GM23338 (cell line): ENCODE measurements at regions not wholly inside any gene's neighbourhood (a gene's known extent, or its start where the extent isn't known, plus 50 kb on each side); places are given as distances from the start of the nearest gene placed in this dataset.

Experiments used
- ATAC-seq: fragments of 200-7000 bp; cut with Tn5 transposase; 3 replicates; pipeline ENCODE4 v1.9.1; 2020
- DNase-seq: peaks from one replicate; pipeline ENCODE4 v3.0.0-alpha.2; 2015; ENCODE audit warnings: low spot score
- H2AFZ ChIP-seq: fragments of 200-600 bp; sonication (generic); 2 replicates; pipeline ENCODE4 v1.8.0; 2016; ENCODE audit warnings: antibody characterized with exemption, mild to moderate bottlenecking, moderate library complexity
- H3F3A ChIP-seq: fragments of 200-600 bp; sonication (generic); replicated peaks from 2 replicates; pipeline ENCODE4 v1.8.0; 2017; ENCODE audit warnings: antibody characterized with exemption, mixed run types, low read depth
- H3K27ac ChIP-seq: fragments of 200-600 bp; sonication (generic); 2 replicates; pipeline ENCODE4 v1.6.1; 2016; ENCODE audit warnings: low read depth
- H3K27me3 ChIP-seq: fragments of 200-600 bp; sonication (generic); 2 replicates; pipeline ENCODE4 v1.8.0; 2016; ENCODE audit warnings: mild to moderate bottlenecking, mixed run types, moderate library complexity; ENCODE audit not compliant: insufficient read depth
- H3K36me3 ChIP-seq: fragments of 200-600 bp; sonication (generic); 2 replicates; pipeline ENCODE4 v1.8.0; 2016; ENCODE audit warnings: mild to moderate bottlenecking; ENCODE audit not compliant: insufficient read depth
- H3K4me1 ChIP-seq: fragments of 200-600 bp; sonication (generic); 2 replicates; pipeline ENCODE4 v1.8.0; 2016; ENCODE audit warnings: mild to moderate bottlenecking, moderate library complexity; ENCODE audit not compliant: insufficient read depth
- H3K4me2 ChIP-seq: fragments of 200-600 bp; sonication (generic); 2 replicates; pipeline ENCODE4 v1.7.1; 2017; ENCODE audit warnings: mixed run types
- H3K4me3 ChIP-seq: fragments of 200-600 bp; sonication (generic); 2 replicates; pipeline ENCODE4 v1.6.1; 2016; ENCODE audit warnings: mixed run types
- H3K79me2 ChIP-seq: fragments of 200-600 bp; sonication (generic); replicated peaks from 2 replicates; pipeline ENCODE4 v1.8.0; 2017; ENCODE audit warnings: mild to moderate bottlenecking; ENCODE audit not compliant: insufficient read depth
- H3K9me2 ChIP-seq: fragments of 200-600 bp; sonication (generic); 2 replicates; pipeline ENCODE4 v1.8.0; 2017; ENCODE audit not compliant: insufficient read depth
- H4K20me1 ChIP-seq: fragments of 200-600 bp; sonication (generic); replicated peaks from 2 replicates; pipeline ENCODE4 v1.8.0; 2017; ENCODE audit warnings: mild to moderate bottlenecking; ENCODE audit not compliant: insufficient read depth
- H3K27ac Mint-ChIP-seq: 2 replicates; pipeline ENCODE4 v1.8.0; 2020; ENCODE audit warnings: inconsistent platforms, mild to moderate bottlenecking, moderate library complexity, mixed read lengths
- H3K27me3 Mint-ChIP-seq: 3 replicates; pipeline ENCODE4 v1.8.0; 2022; ENCODE audit warnings: low read depth, mild to moderate bottlenecking, moderate library complexity, mixed read lengths, inconsistent platforms; ENCODE audit not compliant: insufficient read depth, poor library complexity
- H3K36me3 Mint-ChIP-seq: 3 replicates; pipeline ENCODE4 v1.8.0; 2021; ENCODE audit warnings: low read depth, mild to moderate bottlenecking, inconsistent platforms, moderate library complexity, mixed read lengths
- H3K4me1 Mint-ChIP-seq: 3 replicates; pipeline ENCODE4 v1.8.0; 2020; ENCODE audit warnings: mild to moderate bottlenecking, inconsistent platforms, mixed read lengths
- H3K4me3 Mint-ChIP-seq: 3 replicates; pipeline ENCODE4 v1.8.0; 2021; ENCODE audit warnings: moderate library complexity, mild to moderate bottlenecking, inconsistent platforms, mixed read lengths
- H3K9me3 Mint-ChIP-seq: 3 replicates; pipeline ENCODE4 v1.8.0; 2020; ENCODE audit warnings: moderate library complexity, mild to moderate bottlenecking, inconsistent platforms, mixed read lengths
- EZH2 ChIP-seq: fragments of 200-600 bp; sonication (generic); IDR thresholded peaks from one replicate; pipeline ENCODE4 v1.8.0; 2017; ENCODE audit warnings: antibody characterized with exemption, mild to moderate bottlenecking, low read depth; ENCODE audit not compliant: unreplicated experiment
- JUNB ChIP-seq: IDR thresholded peaks from one replicate; pipeline ENCODE4 v1.6.1; 2016; ENCODE audit warnings: antibody characterized with exemption; ENCODE audit not compliant: unreplicated experiment
- TF ChIP-seq, protein P1 (sequence below): fragments of 250-450 bp; sonication (Bioruptor Pico); IDR thresholded peaks from 2 replicates; pipeline ENCODE4 v1.5.0; 2020; ENCODE audit warnings: mild to moderate bottlenecking, moderate library complexity
- TF ChIP-seq, protein P2 (sequence below): IDR thresholded peaks from one replicate; pipeline ENCODE4 v1.6.1; 2018; ENCODE audit warnings: antibody characterized with exemption; ENCODE audit not compliant: unreplicated experiment
- TF ChIP-seq, protein P3 (sequence below): IDR thresholded peaks from 2 replicates; pipeline ENCODE4 v1.6.1; 2016; ENCODE audit warnings: antibody characterized with exemption

DNA sequence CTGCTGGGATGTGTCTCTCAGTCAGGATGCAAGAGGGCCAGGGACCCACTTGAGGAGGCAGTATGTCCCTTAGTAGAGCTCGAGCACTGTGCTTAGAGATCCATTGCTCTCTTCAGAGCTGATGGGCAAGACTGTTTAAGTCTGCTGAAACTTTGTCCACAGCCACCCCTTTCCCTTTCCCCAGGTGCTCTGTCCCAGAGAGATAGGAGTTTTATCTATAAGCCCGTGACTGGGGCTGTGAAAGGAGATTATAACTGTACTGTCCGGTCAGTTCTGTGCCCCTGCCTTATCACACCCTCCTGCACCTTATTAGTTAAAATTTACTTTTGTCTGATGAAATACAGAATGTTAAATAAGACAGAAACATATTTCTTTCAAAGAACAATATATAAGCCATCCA is 378.4 kb downstream of the PABPC4L start:
- Mint-ChIP-seq H3K36me3 (peaks cover 1% of the 10 kb centered on the region; the same call in 2 of the 3 replicates), H3K4me3 (no peak overlapping the region), H3K9me3 (peaks cover 2% of the 10 kb centered on the region; the same call in 2 of the 3 replicates)

DNA sequence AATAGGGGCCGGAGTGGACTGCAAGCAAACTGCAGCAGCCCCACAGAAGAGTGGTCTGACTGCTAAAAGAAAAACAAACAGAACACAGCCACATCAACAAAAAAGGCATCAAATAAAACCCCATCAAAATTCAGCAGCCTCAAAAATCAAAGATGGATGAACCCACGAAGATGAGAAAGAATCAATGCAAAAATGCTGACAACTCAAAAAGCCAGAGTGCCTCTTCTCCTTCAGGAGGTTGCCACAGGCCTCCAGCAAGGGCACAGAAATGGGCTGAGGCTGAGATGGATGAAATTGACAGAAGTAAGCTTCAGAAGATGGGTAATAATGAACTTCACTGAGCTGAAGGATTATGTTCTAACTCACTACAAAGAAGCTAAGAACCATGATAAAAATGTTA is 388.6 kb downstream of the PABPC4L start:
- ATAC-seq (no peak), DNase-seq (no peak)
- H3K4me1 ChIP-seq, result no peaks in the 10 kb centered on the region
- H3K27me3 ChIP-seq, result no peaks in the 10 kb centered on the region
- H3K4me2 ChIP-seq, result no peak overlapping the region
- no peaks in the 10 kb centered on the region; the same call in 1 of the 2 replicates for H3K36me3 ChIP-seq
- Mint-ChIP-seq H3K4me3 (no peak overlapping the region), H3K27ac (no peak overlapping the region), H3K27me3 (no peaks in the 10 kb centered on the region), H3K4me1 (no peaks in the 10 kb centered on the region), H3K9me3 (peaks cover 13% of the 10 kb centered on the region), H3K36me3 (peaks cover 9% of the 10 kb centered on the region)
- no peak overlapping the region for H3K27ac ChIP-seq
- H2AFZ ChIP-seq, result no peak overlapping the region
- no peak overlapping the region for H3K4me3 ChIP-seq
- H3K79me2 ChIP-seq, result no peaks in the 10 kb centered on the region
- no peaks in the 10 kb centered on the region for H3K9me2 ChIP-seq
- H4K20me1 ChIP-seq, result no peaks in the 10 kb centered on the region
- no peaks in the 10 kb centered on the region for H3F3A ChIP-seq
- TF ChIP-seq, protein P1, sequence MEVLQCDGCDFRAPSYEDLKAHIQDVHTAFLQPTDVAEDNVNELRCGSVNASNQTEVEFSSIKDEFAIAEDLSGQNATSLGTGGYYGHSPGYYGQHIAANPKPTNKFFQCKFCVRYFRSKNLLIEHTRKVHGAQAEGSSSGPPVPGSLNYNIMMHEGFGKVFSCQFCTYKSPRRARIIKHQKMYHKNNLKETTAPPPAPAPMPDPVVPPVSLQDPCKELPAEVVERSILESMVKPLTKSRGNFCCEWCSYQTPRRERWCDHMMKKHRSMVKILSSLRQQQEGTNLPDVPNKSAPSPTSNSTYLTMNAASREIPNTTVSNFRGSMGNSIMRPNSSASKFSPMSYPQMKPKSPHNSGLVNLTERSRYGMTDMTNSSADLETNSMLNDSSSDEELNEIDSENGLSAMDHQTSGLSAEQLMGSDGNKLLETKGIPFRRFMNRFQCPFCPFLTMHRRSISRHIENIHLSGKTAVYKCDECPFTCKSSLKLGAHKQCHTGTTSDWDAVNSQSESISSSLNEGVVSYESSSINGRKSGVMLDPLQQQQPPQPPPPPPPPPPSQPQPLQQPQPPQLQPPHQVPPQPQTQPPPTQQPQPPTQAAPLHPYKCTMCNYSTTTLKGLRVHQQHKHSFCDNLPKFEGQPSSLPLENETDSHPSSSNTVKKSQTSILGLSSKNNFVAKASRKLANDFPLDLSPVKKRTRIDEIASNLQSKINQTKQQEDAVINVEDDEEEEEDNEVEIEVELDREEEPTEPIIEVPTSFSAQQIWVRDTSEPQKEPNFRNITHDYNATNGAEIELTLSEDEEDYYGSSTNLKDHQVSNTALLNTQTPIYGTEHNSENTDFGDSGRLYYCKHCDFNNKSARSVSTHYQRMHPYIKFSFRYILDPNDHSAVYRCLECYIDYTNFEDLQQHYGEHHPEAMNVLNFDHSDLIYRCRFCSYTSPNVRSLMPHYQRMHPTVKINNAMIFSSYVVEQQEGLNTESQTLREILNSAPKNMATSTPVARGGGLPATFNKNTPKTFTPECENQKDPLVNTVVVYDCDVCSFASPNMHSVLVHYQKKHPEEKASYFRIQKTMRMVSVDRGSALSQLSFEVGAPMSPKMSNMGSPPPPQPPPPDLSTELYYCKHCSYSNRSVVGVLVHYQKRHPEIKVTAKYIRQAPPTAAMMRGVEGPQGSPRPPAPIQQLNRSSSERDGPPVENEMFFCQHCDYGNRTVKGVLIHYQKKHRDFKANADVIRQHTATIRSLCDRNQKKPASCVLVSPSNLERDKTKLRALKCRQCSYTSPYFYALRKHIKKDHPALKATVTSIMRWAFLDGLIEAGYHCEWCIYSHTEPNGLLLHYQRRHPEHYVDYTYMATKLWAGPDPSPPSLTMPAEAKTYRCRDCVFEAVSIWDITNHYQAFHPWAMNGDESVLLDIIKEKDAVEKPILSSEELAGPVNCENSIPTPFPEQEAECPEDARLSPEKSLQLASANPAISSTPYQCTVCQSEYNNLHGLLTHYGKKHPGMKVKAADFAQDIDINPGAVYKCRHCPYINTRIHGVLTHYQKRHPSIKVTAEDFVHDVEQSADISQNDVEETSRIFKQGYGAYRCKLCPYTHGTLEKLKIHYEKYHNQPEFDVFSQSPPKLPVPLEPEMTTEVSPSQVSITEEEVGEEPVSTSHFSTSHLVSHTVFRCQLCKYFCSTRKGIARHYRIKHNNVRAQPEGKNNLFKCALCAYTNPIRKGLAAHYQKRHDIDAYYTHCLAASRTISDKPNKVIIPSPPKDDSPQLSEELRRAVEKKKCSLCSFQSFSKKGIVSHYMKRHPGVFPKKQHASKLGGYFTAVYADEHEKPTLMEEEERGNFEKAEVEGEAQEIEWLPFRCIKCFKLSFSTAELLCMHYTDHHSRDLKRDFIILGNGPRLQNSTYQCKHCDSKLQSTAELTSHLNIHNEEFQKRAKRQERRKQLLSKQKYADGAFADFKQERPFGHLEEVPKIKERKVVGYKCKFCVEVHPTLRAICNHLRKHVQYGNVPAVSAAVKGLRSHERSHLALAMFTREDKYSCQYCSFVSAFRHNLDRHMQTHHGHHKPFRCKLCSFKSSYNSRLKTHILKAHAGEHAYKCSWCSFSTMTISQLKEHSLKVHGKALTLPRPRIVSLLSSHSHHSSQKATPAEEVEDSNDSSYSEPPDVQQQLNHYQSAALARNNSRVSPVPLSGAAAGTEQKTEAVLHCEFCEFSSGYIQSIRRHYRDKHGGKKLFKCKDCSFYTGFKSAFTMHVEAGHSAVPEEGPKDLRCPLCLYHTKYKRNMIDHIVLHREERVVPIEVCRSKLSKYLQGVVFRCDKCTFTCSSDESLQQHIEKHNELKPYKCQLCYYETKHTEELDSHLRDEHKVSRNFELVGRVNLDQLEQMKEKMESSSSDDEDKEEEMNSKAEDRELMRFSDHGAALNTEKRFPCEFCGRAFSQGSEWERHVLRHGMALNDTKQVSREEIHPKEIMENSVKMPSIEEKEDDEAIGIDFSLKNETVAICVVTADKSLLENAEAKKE (CRISPR knock-in tag), result no peak
- TF ChIP-seq JUNB, result no peak

More for the DNA sequence above, 378.4 kb downstream of the PABPC4L start:
- Histone ChIP-seq H4K20me1 (no peaks in the 10 kb centered on the region), H3K27me3 (no peaks in the 10 kb centered on the region), H3K79me2 (no peaks in the 10 kb centered on the region), H3K27ac (no peak overlapping the region), H3K4me3 (no peak overlapping the region), H3F3A (no peaks in the 10 kb centered on the region), H3K4me1 (no peaks in the 10 kb centered on the region), H3K9me2 (peaks cover 7% of the 10 kb centered on the region; the same call in 1 of the 2 replicates), H3K4me2 (no peak overlapping the region), H2AFZ (no peak overlapping the region), H3K36me3 (no peaks in the 10 kb centered on the region)
- Mint-ChIP-seq H3K27ac (no peak overlapping the region), H3K4me1 (no peaks in the 10 kb centered on the region), H3K27me3 (no peaks in the 10 kb centered on the region)
- ATAC-seq (no peak), DNase-seq (no peak)
- TF ChIP-seq, protein P2, sequence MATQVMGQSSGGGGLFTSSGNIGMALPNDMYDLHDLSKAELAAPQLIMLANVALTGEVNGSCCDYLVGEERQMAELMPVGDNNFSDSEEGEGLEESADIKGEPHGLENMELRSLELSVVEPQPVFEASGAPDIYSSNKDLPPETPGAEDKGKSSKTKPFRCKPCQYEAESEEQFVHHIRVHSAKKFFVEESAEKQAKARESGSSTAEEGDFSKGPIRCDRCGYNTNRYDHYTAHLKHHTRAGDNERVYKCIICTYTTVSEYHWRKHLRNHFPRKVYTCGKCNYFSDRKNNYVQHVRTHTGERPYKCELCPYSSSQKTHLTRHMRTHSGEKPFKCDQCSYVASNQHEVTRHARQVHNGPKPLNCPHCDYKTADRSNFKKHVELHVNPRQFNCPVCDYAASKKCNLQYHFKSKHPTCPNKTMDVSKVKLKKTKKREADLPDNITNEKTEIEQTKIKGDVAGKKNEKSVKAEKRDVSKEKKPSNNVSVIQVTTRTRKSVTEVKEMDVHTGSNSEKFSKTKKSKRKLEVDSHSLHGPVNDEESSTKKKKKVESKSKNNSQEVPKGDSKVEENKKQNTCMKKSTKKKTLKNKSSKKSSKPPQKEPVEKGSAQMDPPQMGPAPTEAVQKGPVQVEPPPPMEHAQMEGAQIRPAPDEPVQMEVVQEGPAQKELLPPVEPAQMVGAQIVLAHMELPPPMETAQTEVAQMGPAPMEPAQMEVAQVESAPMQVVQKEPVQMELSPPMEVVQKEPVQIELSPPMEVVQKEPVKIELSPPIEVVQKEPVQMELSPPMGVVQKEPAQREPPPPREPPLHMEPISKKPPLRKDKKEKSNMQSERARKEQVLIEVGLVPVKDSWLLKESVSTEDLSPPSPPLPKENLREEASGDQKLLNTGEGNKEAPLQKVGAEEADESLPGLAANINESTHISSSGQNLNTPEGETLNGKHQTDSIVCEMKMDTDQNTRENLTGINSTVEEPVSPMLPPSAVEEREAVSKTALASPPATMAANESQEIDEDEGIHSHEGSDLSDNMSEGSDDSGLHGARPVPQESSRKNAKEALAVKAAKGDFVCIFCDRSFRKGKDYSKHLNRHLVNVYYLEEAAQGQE, result no peak
- TF ChIP-seq, protein P3, sequence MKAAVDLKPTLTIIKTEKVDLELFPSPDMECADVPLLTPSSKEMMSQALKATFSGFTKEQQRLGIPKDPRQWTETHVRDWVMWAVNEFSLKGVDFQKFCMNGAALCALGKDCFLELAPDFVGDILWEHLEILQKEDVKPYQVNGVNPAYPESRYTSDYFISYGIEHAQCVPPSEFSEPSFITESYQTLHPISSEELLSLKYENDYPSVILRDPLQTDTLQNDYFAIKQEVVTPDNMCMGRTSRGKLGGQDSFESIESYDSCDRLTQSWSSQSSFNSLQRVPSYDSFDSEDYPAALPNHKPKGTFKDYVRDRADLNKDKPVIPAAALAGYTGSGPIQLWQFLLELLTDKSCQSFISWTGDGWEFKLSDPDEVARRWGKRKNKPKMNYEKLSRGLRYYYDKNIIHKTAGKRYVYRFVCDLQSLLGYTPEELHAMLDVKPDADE, result no peak
- no peak for TF ChIP-seq EZH2
